ENCODE measurements at regions not wholly inside any gene's neighbourhood (a gene's known extent, or its start where the extent isn't known, plus 50 kb on each side); places are given as distances from the start of the nearest gene placed in this dataset.
"Not testable (repeated sequence)": the region's sequence is repeated elsewhere in the genome, so short reads cannot be mapped to it uniquely, and the experiment has no call there.

DNA sequence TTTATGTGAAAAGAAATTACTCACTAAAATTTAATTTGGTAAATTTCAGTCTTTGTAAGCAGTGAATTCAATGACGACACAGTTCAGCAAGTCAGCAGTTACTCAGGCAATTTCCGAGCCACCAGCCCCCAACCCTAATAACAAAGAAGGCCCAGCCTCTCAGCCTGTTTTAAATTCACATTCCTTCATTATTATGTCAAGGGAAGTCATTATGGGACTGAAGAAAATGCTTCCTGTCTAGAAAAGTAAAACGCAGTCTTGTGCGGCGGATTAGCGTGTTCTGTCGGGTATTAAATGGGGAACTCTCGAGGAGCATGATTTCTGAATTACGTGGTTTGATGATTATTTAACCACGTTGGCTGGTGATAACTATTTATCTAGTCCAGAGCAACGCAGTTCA lies 177.6 kb downstream of the AIPL1 start:
- DNase-seq (ENCODE audit: low read depth in 3 of 3) = no peak

DNA sequence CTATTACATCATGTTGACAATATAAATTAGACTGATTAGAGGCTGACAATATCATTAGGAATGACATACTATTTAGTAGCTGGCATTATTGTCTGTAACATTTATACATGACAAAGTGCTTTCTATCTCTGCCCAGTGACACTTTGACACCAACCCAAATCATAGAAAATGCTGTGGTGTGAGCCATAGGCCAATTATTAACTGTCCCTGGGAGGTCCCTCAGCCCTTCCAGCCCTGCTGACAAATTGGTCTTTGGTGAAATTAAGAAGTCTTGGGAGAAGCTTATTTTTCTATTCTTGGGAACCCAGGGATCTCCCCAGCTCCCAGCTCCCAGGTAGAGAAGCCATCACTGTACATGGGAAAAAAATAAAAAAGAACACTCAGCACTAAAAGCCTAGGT lies 179.6 kb downstream of the AIPL1 start:
- DNase-seq (ENCODE audit: low read depth in 3 of 3) = no peak

DNA sequence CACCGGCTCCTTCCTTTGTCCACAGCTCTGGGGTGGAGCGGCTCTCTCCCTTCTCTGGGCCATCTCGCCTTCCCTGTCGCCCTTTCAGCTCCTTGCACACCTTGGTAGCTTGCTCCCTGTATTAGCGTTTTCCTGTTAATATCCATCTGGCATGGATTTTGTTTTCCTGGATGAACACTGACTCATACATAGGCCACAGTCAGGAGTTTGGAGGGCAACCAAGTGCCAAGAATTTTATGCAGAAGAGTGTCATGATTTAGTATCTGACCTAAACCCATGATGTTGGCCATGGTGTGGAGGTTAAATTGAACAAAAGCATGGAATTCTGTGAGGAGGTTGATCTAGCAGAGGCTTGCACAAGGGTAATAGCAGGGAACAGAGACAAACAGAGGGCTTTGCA lies 180.9 kb downstream of the AIPL1 start:
- no peak for DNase-seq (ENCODE audit: low read depth in 3 of 3)

DNA sequence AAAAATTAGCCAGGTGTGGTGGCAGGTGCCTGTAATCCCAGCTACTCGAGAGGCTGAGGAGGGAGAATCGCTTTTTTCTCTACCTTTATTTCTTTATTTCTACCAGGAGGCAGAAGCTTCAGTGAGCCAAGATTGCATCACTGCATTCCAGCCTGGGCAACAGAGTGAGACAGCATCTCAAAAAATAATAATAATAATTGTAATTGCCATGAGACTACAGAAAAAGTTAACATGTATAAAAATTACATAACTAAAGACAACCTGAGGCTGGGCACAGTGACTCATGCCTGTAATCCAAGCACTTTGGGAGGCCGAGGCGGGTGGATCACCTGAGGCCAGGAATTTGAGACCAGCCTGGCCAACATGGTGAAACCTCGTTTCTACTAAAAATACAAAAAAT lies 181.5 kb downstream of the WSCD1 start:
- DNase-seq (ENCODE audit: low read depth in 3 of 3) = not testable (repeated sequence)

DNA sequence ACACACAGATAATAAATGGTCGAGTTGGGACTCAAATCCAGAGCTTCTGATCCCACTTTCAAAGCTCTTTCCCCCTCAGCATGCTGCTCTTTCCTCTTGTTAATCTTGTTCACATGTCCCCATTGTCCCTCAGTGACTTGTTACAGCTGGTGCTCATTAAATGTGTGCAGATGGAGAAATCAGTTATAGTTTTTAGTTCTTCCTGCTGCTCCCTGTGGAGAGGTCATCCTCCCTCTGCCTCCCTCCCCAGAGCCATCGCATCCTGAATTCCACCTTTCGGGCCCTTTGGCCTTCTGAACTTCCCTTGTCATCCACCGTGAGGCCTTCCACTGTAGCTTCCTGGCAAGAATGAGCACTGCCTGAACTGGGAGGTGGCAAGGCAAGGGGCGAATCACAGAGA lies 179.6 kb downstream of the WSCD1 start:
- no peak for DNase-seq (ENCODE audit: low read depth in 3 of 3)

DNA sequence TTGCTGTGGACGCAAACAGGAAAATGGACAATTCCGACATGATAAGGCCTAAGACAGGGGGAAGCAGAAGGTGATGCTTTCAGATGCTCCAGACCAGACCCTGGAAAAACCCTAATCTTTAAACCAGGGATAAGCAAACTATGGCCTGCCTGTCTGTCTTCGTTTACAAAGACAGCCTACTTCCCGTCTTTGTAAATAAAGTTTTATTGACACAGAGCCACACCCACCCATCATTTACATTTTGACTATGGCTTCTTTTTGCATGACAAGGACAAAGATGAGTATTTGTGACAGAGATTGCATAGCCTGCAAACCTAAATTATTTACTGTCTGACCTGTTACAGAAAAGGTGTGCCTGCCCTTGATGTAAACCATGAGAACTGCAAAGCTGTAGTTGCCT lies 177.9 kb downstream of the WSCD1 start:
- DNase-seq (ENCODE audit: low read depth in 3 of 3) = no peak

DNA sequence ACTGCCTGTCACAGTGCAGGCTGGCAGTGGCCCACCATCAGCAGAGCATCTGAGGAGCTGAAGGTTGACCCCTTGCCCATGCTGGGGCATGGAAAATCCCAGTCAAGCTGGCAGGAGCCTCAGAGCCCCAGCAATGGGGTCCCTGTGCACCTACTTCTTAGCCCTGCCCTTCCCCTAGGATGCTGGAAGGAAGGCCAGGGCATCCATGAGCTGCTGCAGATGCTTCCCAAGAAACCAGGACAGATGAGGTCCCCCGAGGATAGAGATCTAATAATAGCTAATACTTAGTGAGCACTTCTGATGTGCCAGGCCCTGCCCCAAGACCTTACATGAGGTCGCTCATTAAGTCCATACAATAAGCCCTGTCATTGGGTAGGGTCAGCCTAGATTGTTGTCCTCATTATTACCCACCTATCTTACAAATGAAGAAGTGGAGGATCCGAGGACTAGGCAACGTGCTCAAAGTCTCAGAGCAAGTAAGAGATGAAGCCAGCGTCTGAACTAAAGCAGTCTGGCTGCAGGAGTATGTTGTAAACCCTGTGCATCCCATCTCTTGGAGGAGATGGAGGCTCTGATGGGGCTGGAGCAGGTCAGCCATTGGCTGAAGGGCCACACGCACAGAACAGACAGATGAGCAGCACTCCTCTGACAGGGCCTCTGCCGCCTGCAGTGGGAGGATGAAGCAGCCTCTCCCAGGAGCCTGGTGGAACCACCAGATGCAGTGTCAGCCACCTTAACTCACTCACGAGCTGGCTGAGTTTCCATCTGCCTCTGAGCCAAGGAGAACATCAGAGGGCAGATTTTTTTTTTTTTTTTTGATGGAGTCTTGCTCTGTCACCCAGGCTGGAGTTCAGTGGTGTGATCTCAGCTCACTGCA lies 175.4 kb downstream of the WSCD1 start:
- no peak for DNase-seq (ENCODE audit: low read depth in 3 of 3)

DNA sequence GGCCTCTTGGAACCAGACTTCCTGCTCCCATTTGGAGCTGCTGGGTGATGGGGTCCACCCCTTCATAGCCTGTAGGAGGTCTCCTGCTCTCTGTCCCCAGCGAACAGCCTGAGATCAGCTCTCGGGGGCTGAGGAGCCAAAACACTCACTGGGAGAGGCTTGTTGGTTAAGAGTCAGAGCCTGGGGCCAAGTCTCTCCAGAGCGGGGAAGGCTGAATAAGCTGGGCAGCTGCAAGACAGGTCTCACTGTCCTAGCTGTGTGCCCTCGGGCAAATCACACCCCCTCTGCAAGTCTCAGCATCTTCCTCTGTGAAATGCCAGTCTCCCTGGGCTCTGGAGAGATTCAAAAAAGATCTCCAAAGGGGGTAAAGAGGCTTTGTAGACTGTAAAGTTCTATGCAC lies 174.6 kb downstream of the WSCD1 start:
- no peak for DNase-seq (ENCODE audit: low read depth in 3 of 3)

DNA sequence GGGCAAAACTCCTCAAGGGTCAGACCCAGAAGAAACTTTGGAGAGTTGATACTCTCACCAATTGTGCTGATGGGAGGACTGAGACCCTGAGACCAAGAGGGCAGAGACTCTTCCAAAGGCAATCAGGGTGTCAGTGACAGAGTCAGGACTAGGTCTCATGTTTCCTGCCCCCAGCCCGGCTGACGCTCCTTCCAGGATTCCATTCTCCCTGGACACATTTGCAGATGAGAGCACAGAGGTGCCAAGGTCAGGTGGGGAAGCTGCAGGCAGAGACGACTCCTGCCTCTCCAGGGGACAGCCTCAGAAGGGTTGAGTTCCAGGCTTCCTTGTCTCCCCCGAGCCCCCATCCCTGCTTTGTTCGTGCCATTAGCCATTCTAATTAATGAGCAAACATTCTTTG lies 174.1 kb downstream of the WSCD1 start:
- DNase-seq (ENCODE audit: low read depth in 3 of 3) = no peak

DNA sequence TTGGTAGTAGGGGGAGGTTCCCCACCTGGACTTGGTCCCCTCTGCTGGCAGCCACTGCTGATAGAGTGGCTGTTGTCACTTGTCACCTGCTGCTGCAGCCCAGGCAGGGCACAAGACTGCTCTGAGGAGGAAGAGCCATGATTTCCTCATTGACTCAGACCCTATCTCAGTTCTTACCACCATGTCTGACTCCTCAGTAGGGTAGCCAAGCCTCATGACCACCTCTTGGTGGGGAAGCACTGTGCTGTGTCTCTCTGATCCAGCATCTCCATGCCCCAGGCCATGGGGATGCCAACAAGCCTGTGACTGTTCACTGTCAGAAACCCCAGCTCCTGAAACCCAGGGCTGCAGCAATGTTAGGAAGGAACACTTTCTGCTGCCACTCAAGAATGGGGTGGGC lies 173.0 kb downstream of the WSCD1 start:
- DNase-seq (ENCODE audit: low read depth in 3 of 3) = no peak

DNA sequence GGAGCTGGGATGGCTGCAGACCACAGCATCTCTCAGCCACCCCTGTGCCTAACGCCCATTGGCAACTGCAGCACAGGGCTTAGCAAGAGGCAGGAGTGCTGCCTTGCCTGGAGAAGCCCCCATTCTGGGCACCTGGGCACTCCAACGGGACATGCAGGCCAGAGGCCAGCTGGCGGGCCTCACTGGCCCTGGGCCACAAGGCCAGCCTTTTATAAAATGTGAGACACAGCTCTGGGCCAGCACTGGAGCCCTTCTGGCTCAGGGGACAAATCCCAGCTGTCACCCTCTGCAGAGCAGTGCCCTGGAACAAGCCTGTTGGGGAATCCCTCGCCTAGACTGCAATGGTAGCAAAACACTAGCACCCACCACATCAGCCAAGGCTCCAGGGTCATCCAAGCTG lies 171.8 kb downstream of the WSCD1 start:
- DNase-seq (ENCODE audit: low read depth in 3 of 3) = no peak

DNA sequence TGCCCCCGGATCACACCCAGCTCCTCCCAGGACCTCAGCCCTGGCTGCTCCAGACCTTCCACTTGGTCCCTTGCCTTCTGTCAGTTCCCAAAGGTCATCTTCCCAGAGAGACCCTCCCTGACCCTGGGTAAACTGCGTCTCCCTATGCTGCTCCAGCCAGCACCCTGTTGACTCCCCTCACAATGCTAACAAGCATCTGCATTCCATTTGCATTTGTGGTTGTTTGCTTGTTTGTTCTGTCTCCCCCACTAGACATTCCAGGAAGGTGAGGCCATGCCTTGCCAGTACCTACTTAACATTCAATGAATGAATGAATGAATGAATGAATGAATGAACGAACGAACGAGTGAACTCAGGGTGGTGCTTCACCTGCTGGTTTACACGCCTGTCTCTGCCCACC lies 171.2 kb downstream of the WSCD1 start:
- DNase-seq (ENCODE audit: low read depth in 3 of 3) = no peak

DNA sequence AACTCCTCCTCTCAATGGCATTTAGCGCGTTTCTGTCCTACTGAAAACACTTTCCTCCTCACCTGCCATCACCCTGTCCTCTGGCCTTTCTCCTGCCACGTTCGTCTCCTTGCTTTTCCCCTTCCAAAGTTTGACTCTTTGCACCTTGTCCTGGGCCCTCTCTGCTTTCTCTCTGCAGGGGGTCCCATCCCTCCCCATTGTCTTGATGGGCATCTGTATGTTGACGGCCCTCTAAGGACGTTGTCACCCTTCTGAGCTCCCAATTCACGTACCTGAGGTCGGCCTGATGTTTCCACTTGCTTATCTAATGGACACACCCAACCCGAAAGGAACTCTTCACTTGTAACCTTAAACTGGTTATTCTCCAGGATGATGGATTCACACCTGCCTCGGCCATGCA lies 170.4 kb downstream of the WSCD1 start:
- no peak for DNase-seq (ENCODE audit: low read depth in 3 of 3)

DNA sequence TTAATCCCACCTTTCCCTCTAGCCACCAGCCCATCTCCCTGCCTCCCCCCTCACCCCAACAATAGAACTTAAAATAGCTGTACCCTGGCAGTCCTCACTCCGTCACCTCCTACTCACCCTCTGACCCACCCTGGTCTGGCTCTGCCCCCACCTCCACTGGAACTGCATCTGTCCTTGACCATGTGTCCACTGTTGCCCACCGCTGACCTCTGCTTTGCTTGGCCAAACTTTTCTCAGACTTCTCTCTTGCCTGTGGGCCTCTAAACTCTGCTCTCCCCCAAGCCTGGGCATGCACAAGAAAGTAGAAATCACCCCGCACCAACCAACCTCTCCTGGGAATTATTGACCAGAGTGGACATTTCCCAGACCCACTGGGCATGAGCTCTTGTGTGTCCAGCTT lies 169.8 kb downstream of the WSCD1 start:
- no peak for DNase-seq (ENCODE audit: low read depth in 3 of 3)

DNA sequence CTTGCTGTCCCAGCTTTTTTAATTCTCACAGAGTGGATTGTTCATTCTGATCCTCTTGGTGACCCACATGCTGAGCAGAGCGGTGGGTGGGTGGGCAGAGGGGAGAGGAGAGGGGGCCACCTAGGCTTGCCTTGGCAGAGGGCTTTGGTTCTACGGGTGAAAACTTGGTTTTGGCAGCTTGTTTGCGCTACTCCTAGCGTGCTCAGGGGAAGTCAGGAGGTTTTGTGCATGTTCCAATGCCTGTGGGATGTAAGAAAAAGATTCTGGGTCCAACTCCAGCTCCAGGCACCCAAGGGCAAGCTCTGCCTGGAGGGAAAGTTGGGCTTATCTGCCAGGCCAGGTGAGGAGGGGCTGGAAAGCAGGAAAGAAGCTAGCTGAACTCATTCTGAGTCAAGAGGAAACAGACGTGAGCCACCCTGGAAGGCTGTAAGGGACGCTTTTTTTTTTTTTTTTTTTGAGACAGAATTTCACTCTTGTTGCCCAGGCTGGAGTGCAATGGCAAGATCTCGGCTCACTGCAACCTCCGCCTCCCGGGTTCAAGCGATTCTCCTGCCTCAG lies 169.1 kb downstream of the WSCD1 start:
- no peak for DNase-seq (ENCODE audit: low read depth in 3 of 3)

DNA sequence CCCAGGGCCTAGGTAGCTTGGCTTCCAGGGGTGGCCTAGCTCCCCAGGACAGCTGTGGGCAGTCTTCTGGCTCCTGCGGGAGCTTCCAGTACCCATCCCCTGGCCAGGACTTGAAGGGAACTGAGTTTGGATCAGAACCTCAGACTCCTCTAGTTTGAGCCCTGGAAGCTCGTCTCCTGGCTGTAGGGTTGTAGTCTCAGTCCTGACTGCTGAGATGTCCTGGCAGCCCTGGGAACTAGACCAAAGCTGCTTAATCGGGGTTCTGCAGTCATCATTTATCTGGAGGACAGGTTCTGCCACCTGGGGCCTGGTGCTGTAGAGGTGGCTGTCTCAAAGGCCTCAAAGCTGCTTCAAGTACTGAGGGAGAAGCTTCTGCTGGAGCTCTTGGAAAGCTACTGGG lies 163.7 kb downstream of the WSCD1 start:
- no peak for DNase-seq (ENCODE audit: low read depth in 3 of 3)

DNA sequence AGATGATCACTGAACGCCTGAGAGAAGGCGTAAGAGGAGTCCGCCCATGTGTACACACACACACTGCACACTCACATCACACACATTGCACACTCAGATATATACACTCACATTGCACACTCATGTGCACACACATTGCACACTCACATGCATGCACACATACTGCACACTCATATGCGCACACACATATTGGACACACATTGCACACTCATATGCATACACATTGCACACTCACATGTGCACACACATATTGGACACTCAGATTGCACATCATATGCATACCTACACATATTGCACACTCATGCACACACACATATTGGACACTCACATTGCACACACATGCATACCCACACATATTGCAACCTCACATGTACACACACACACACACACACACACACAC lies 163.2 kb downstream of the WSCD1 start:
- DNase-seq (ENCODE audit: low read depth in 3 of 3) = no peak

DNA sequence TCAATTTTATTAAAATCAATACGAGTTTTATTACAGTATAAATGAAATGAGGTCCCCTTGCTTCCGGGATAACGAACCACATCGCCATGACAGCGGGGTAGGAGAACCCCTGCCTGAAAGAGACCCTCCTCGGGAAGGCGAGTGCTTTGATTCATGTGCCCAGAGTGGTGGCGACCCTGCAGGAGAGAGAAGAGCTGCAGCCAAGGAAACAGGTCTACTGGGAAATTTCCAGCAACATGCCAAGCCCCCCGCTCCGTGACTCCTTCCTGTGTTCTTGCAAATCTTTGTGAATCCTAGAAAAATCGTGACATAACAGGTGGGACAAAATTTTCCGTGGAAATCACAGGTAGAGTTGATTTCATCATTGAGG lies 162.5 kb downstream of the WSCD1 start:
- DNase-seq (ENCODE audit: low read depth in 3 of 3) = no peak

DNA sequence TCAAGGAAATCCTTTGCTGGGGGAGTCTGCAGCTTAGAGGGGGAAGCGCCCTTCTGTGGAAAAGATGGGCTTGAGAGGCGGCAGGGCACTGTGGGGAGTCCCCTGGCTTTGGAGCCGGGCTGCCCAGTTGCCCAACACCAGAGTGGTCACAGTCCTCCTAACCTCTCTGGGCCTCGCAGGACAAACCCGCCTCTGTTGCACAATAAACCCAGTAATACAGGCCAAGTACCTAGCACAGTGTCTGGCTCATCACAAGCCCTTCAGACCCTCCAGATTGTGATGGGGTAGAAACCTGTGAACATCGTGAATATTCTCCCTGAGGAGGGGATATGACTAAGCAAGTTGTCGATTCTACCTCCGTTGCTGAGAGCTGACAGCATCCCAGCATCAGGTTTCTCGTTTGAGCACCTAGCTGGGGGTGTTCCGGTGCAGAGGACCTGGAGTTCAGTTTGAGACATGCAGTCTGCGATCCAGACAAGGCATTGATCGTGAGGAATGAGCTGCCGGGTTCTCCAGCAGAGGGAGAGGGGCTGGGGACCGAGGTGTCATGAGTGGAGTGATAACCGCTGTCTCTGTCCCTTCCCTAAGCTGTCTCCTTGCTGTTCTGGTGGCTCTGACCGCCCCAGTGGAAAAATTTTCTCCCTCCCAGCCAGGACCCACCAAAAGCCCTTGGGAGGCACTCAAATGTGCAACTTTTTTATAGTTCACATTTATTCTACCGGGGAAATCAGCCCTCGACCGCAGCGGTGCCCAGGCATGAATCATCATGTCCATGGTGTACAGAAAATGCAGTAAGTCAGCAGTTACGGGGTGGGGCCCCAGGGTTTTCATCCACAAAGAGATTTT lies 161.9 kb downstream of the WSCD1 start:
- DNase-seq (ENCODE audit: low read depth in 3 of 3) = no peak

DNA sequence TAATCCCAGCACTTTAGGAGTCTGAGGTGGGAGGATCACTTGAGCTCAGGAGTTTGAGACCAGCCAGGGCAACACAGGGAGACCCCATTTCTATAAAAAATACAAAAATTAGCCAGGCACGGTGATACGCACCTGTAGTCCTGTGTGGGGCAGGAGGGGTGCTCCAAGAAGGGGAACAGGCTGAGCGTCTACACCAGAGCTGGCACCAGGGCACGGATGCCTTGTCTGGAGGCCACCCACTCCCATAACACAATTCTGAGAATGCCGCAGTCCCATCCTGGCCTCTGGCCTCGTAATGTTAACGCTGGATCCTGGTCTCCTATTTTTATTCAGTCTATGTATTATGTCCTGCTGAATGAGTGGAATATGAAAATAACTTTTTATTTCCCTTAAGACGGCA lies 161.3 kb downstream of the WSCD1 start:
- no peak for DNase-seq (ENCODE audit: low read depth in 3 of 3)

DNA sequence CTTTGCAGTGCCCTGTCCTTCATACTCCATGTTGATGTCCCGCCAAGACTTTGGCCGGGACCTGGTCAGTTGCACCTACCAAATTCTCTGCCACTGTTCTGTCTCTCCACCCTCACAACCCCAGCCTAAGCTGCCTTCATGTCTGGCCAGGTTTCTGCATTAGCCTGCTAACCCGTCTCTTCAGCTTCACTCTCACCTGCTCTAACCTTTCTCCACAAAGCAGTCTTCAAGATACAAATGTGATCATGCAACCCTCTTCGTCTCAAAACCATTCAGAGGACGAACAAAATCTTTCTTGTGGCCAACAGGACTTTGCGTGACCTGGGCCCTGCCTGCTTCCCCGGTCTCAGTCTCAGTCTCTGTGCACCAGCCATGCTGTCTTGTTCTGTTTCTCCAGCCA lies 148.2 kb downstream of the WSCD1 start:
- DNase-seq (ENCODE audit: low read depth in 3 of 3) = no peak

DNA sequence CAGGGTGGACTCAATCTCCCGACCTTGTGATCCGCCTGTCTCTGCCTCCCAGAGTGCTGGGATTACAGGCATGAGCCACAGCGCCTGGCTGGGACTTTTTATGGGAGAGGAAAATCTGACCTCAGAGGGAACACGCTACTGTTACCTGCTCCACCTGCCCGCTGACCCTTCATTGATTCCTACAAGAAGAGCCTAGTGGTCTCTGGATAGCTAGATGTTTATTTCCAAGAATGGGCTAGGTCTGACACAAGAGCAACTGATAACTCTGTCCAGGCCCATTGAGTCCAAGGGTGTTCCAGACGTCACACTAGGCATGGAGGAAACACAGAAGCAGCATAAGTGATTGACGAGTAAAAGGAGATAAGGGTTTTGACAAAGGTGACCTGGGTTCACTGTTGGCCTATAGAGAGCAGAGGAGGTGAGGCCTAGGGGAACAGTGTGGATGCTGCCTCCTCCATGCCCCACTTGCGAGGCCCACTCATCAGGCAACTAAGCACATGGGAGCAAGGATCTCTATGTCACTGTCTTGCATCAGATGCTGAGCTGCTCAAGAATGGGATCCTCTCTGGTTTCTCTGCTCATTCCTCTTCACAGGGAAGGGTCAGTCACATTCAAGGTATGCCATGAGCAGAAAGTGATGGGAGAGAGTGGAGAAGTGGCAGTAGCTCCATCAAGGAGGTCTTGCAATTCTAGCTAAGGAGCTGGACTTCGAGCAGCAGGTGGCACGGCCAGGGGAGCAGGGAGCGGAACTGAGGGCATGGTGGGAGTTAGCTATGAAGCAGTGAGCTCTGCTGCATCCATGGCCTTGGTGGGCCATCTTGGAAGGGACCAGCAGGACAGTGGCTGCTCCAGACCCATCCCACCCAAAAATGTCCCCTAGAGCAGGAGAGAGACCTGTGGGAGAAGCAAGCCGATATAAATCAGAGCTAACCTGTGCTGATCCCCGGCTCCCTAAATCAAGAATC lies 145.2 kb downstream of the WSCD1 start:
- no peak for DNase-seq (ENCODE audit: low read depth in 3 of 3)
